Thyroid gland (tissue), 4 donors: ENCODE measurements at regions not wholly inside any gene's neighbourhood (a gene's known extent, or its start where the extent isn't known, plus 50 kb on each side); places are given as distances from the start of the nearest gene placed in this dataset.

Experiments
- POLR2A ChIP-seq, 2 donors: fragments of 450-650 bp; IDR thresholded peaks; one replicate each; pipeline ENCODE4 v1.6.1; 2017; ENCODE audit warnings: antibody characterized with exemption in 2 of 2, mild to moderate bottlenecking in 2 of 2, moderate library complexity in 1 of 2
- TF ChIP-seq, protein P1 (sequence below), 6 experiments: fragments of 200-600 bp in 3 of 6; fragments of 450-650 bp in 3 of 6; sonication (generic) in 3 of 6; IDR thresholded peaks; one replicate each; pipeline ENCODE4 v1.5.1; 2016 to 2019; ENCODE audit warnings: antibody characterized with exemption in 6 of 6, mild to moderate bottlenecking in 2 of 6, inconsistent platforms in 1 of 6, moderate library complexity in 1 of 6

GRCh38 chr7:112540839-112541577, 60.2 kb downstream of the LSMEM1 start:
- TF ChIP-seq, protein P1, sequence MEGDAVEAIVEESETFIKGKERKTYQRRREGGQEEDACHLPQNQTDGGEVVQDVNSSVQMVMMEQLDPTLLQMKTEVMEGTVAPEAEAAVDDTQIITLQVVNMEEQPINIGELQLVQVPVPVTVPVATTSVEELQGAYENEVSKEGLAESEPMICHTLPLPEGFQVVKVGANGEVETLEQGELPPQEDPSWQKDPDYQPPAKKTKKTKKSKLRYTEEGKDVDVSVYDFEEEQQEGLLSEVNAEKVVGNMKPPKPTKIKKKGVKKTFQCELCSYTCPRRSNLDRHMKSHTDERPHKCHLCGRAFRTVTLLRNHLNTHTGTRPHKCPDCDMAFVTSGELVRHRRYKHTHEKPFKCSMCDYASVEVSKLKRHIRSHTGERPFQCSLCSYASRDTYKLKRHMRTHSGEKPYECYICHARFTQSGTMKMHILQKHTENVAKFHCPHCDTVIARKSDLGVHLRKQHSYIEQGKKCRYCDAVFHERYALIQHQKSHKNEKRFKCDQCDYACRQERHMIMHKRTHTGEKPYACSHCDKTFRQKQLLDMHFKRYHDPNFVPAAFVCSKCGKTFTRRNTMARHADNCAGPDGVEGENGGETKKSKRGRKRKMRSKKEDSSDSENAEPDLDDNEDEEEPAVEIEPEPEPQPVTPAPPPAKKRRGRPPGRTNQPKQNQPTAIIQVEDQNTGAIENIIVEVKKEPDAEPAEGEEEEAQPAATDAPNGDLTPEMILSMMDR (IDR thresholded peaks at IDR 0.05) = no peak
- no peak for TF ChIP-seq POLR2A (IDR thresholded peaks at IDR 0.05)
